HEK293 (cell line): ENCODE measurements at regions not wholly inside any gene's neighbourhood (a gene's known extent, or its start where the extent isn't known, plus 50 kb on each side); places are given as distances from the start of the nearest gene placed in this dataset.

Experiments used
- ATF2 ChIP-seq: fragments of 450-650 bp; formaldehyde crosslinking; IDR thresholded peaks from 2 replicates; pipeline ENCODE4 v1.5.1; 2016; ENCODE audit warnings: missing biosample characterization, missing genetic modification characterization, low read depth
- CTCF ChIP-seq: fragments of 450-650 bp; formaldehyde crosslinking; IDR thresholded peaks from 2 replicates; pipeline ENCODE4 v1.5.1; 2016; ENCODE audit warnings: missing biosample characterization, missing genetic modification characterization
- YY1 ChIP-seq: fragments of 450-650 bp; formaldehyde crosslinking; IDR thresholded peaks from 2 replicates; pipeline ENCODE4 v1.5.1; 2018; ENCODE audit warnings: missing biosample characterization, missing genetic modification characterization
- ZBTB17 ChIP-seq: fragments of 450-650 bp; formaldehyde crosslinking; IDR thresholded peaks from 2 replicates; pipeline ENCODE4 v1.5.1; 2016; ENCODE audit warnings: missing biosample characterization, missing genetic modification characterization
- ZNF292 ChIP-seq: fragments of 450-650 bp; formaldehyde crosslinking; IDR thresholded peaks from 2 replicates; pipeline ENCODE4 v1.5.1; 2016; ENCODE audit warnings: low read depth, missing biosample characterization, missing genetic modification characterization, borderline replicate concordance
- ZNF311 ChIP-seq: fragments of 450-650 bp; formaldehyde crosslinking; IDR thresholded peaks from 2 replicates; pipeline ENCODE4 v1.5.1; 2017; ENCODE audit warnings: missing biosample characterization, missing genetic modification characterization, borderline replicate concordance
- ZNF521 ChIP-seq: fragments of 450-650 bp; formaldehyde crosslinking; IDR thresholded peaks from 2 replicates; pipeline ENCODE4 v1.5.1; 2017; ENCODE audit warnings: missing biosample characterization, mild to moderate bottlenecking, missing genetic modification characterization
- ZNF629 ChIP-seq: fragments of 450-650 bp; formaldehyde crosslinking; IDR thresholded peaks from 2 replicates; pipeline ENCODE4 v1.5.1; 2017; ENCODE audit warnings: missing biosample characterization, missing genetic modification characterization
- ZNF830 ChIP-seq: fragments of 450-650 bp; IDR thresholded peaks from 2 replicates; pipeline ENCODE4 v1.5.0; 2018; ENCODE audit warnings: missing biosample characterization, missing genetic modification characterization, low read depth, mild to moderate bottlenecking, moderate library complexity
- ZSCAN4 ChIP-seq: fragments of 450-650 bp; formaldehyde crosslinking; IDR thresholded peaks from 2 replicates; pipeline ENCODE4 v1.5.1; 2017; ENCODE audit warnings: missing biosample characterization, missing genetic modification characterization

GRCh38 chr12:105803292-105803691, 335.5 kb downstream of the NUAK1 start:
- TF ChIP-seq ZNF629 (tag by site-specific recombination), result no peak
- TF ChIP-seq YY1, result no peak
- TF ChIP-seq ZNF830 (tag by site-specific recombination), result no peak
- no peak for TF ChIP-seq ATF2 (tag by site-specific recombination)
- no peak for TF ChIP-seq CTCF (tag by site-specific recombination)
- TF ChIP-seq ZNF521, result no peak
- TF ChIP-seq ZNF292 (tag by site-specific recombination), result no peak
- TF ChIP-seq ZSCAN4, result no peak
- no peak for TF ChIP-seq ZBTB17 (tag by site-specific recombination)
- no peak for TF ChIP-seq ZNF311 (tag by site-specific recombination)
